ENCODE measurements at regions not wholly inside any gene's neighbourhood (a gene's known extent, or its start where the extent isn't known, plus 50 kb on each side); places are given as distances from the start of the nearest gene placed in this dataset.
"Not testable (repeated sequence)": the region's sequence is repeated elsewhere in the genome, so short reads cannot be mapped to it uniquely, and the experiment has no call there.

GRCh38 chrX:96597847-96598246 is 86.8 kb upstream of the DIAPH2 start:
- TF ChIP-seq, protein P1, sequence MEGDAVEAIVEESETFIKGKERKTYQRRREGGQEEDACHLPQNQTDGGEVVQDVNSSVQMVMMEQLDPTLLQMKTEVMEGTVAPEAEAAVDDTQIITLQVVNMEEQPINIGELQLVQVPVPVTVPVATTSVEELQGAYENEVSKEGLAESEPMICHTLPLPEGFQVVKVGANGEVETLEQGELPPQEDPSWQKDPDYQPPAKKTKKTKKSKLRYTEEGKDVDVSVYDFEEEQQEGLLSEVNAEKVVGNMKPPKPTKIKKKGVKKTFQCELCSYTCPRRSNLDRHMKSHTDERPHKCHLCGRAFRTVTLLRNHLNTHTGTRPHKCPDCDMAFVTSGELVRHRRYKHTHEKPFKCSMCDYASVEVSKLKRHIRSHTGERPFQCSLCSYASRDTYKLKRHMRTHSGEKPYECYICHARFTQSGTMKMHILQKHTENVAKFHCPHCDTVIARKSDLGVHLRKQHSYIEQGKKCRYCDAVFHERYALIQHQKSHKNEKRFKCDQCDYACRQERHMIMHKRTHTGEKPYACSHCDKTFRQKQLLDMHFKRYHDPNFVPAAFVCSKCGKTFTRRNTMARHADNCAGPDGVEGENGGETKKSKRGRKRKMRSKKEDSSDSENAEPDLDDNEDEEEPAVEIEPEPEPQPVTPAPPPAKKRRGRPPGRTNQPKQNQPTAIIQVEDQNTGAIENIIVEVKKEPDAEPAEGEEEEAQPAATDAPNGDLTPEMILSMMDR (IDR thresholded peaks at IDR 0.05; ENCODE audit: poor library complexity), result not testable (repeated sequence)
- not testable (repeated sequence) for TF ChIP-seq EZH2 (IDR thresholded peaks at IDR 0.05; ENCODE audit: borderline replicate concordance); EZH2phosphoT487 (IDR thresholded peaks at IDR 0.05; ENCODE audit: low read depth, severe bottlenecking, unreplicated experiment)
